SK-N-SH treated with all-trans-retinoic acid at 6 μM for 48 hours (cell line): ENCODE measurements at regions not wholly inside any gene's neighbourhood (a gene's known extent, or its start where the extent isn't known, plus 50 kb on each side); places are given as distances from the start of the nearest gene placed in this dataset.

Experiments used
- ATAC-seq: fragments of 200-7000 bp; cut with Tn5 transposase; 3 replicates; pipeline ENCODE4 v1.9.1; 2020; ENCODE audit warnings: mild to moderate bottlenecking, moderate library complexity
- ARNTL ChIP-seq: fragments of 450-650 bp; formaldehyde crosslinking; IDR thresholded peaks from 2 replicates; pipeline ENCODE4 v1.5.0; 2020; ENCODE audit warnings: low read depth, mild to moderate bottlenecking, moderate library complexity, borderline replicate concordance
- BACH2 ChIP-seq: fragments of 250-450 bp; sonication (Bioruptor Pico); IDR thresholded peaks from 2 replicates; pipeline ENCODE4 v1.9.0; 2021; ENCODE audit warnings: mild to moderate bottlenecking, borderline replicate concordance
- CREB5 ChIP-seq: fragments of 250-450 bp; sonication (Bioruptor Pico); IDR thresholded peaks from 2 replicates; pipeline ENCODE4 v1.5.1; 2020; ENCODE audit warnings: low read depth, mild to moderate bottlenecking, moderate library complexity
- CSDC2 ChIP-seq: fragments of 250-450 bp; sonication (Bioruptor Pico); IDR thresholded peaks from 2 replicates; pipeline ENCODE4 v1.5.0; 2020; ENCODE audit warnings: mild to moderate bottlenecking, moderate library complexity
- ESRRG ChIP-seq: fragments of 250-450 bp; sonication (Bioruptor Pico); IDR thresholded peaks from 2 replicates; pipeline ENCODE4 v1.6.1; 2021; ENCODE audit warnings: mild to moderate bottlenecking
- GLIS3 ChIP-seq: fragments of 250-450 bp; sonication (Bioruptor Pico); IDR thresholded peaks from 2 replicates; pipeline ENCODE4 v1.5.0; 2020; ENCODE audit warnings: mild to moderate bottlenecking, moderate library complexity
- ISL1 ChIP-seq: fragments of 250-450 bp; sonication (Bioruptor Pico); IDR thresholded peaks from 2 replicates; pipeline ENCODE4 v2.1.2; 2022; ENCODE audit warnings: mild to moderate bottlenecking, moderate library complexity
- OSR1 ChIP-seq: fragments of 250-450 bp; sonication (Bioruptor Pico); IDR thresholded peaks from 2 replicates; pipeline ENCODE4 v1.8.0; 2022; ENCODE audit warnings: moderate library complexity, mild to moderate bottlenecking, inconsistent platforms
- PATZ1 ChIP-seq: fragments of 250-450 bp; sonication (Bioruptor Pico); IDR thresholded peaks from 2 replicates; pipeline ENCODE4 v1.8.0; 2020; ENCODE audit warnings: mild to moderate bottlenecking, moderate library complexity, borderline replicate concordance
- PPARA ChIP-seq: fragments of 250-450 bp; sonication (Bioruptor Pico); IDR thresholded peaks from 2 replicates; pipeline ENCODE4 v1.5.0; 2020; ENCODE audit warnings: mild to moderate bottlenecking, borderline replicate concordance
- RARB ChIP-seq: fragments of 250-450 bp; sonication (Bioruptor Pico); IDR thresholded peaks from 2 replicates; pipeline ENCODE4 v1.8.0; 2021; ENCODE audit warnings: mild to moderate bottlenecking, moderate library complexity
- SNAI2 ChIP-seq: fragments of 250-450 bp; sonication (Bioruptor Pico); IDR thresholded peaks from 2 replicates; pipeline ENCODE4 v1.5.0; 2020; ENCODE audit warnings: mild to moderate bottlenecking, moderate library complexity
- TCF4 ChIP-seq: fragments of 250-450 bp; sonication (Bioruptor Pico); IDR thresholded peaks from 2 replicates; pipeline ENCODE4 v1.8.0; 2021; ENCODE audit warnings: mild to moderate bottlenecking, moderate library complexity, borderline replicate concordance
- TOX ChIP-seq: fragments of 250-450 bp; sonication (Bioruptor Pico); IDR thresholded peaks from 2 replicates; pipeline ENCODE4 v1.8.0; 2021; ENCODE audit warnings: mild to moderate bottlenecking, moderate library complexity, borderline replicate concordance
- ZC3H10 ChIP-seq: fragments of 250-450 bp; sonication (Bioruptor Pico); IDR thresholded peaks from 2 replicates; pipeline ENCODE4 v1.5.1; 2021; ENCODE audit warnings: mild to moderate bottlenecking, moderate library complexity
- ZFP30 ChIP-seq: fragments of 450-650 bp; formaldehyde crosslinking; IDR thresholded peaks from 2 replicates; pipeline ENCODE4 v1.5.0; 2022; ENCODE audit warnings: mild to moderate bottlenecking, moderate library complexity
- ZNF565 ChIP-seq: fragments of 450-650 bp; formaldehyde crosslinking; conservative IDR thresholded peaks from 2 replicates; pipeline ENCODE4 v1.5.0; 2020; ENCODE audit warnings: low read depth, mild to moderate bottlenecking, moderate library complexity
- ZNF70 ChIP-seq: fragments of 450-650 bp; formaldehyde crosslinking; IDR thresholded peaks from 2 replicates; pipeline ENCODE4 v1.5.0; 2020; ENCODE audit warnings: mild to moderate bottlenecking, moderate library complexity
- ZNF8 ChIP-seq: fragments of 450-650 bp; formaldehyde crosslinking; IDR thresholded peaks from 2 replicates; pipeline ENCODE4 v1.5.0; 2020; ENCODE audit warnings: mild to moderate bottlenecking, moderate library complexity
- TF ChIP-seq, protein P1 (sequence below): fragments of 250-450 bp; sonication (Bioruptor Pico); IDR thresholded peaks from 2 replicates; pipeline ENCODE4 v1.8.0; 2021; ENCODE audit warnings: low read depth, mild to moderate bottlenecking, moderate library complexity, borderline replicate concordance
- TF ChIP-seq, protein P2 (sequence below): fragments of 250-450 bp; sonication (Bioruptor Pico); IDR thresholded peaks from 2 replicates; pipeline ENCODE4 v1.5.0; 2020; ENCODE audit warnings: mild to moderate bottlenecking, moderate library complexity
- TF ChIP-seq, protein P3 (sequence below): fragments of 250-450 bp; sonication (Bioruptor Pico); IDR thresholded peaks from 2 replicates; pipeline ENCODE4 v1.5.1; 2021; ENCODE audit warnings: mild to moderate bottlenecking, moderate library complexity

DNA sequence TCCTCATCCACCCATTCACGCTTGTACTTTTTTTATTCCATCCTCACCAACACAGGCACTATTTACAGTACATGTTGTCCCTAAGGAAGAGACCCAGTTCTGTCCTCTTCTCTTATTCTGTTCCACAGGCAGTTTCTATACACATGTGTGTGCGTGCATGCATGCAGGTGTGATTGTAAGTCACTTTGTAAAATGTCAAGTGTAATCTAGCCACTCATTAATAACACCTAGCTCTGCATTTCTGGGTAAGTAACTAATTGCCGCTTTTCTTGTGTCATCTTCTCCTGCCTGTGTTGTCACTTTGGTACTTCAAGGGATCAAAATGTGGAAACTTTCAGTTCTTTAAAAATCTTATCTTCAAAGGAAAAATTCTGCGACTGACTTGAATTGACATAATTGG is 377.2 kb downstream of the SEC16B start (continued):
- TF ChIP-seq OSR1 (CRISPR knock-in tag) (no peak), RARB (no peak), ZNF565 (CRISPR knock-in tag) (no peak), ZFP30 (CRISPR knock-in tag) (no peak)
- TF ChIP-seq, all 23 proteins: peak for 0

- TF ChIP-seq CREB5 (CRISPR knock-in tag) (no peak), ARNTL (no peak), CSDC2 (no peak), TOX (CRISPR knock-in tag) (no peak), ZNF70 (CRISPR knock-in tag) (no peak), OSR1 (CRISPR knock-in tag) (no peak), PATZ1 (CRISPR knock-in tag) (no peak), ESRRG (no peak), SNAI2 (CRISPR knock-in tag) (no peak), ZNF8 (CRISPR knock-in tag) (no peak), PPARA (CRISPR knock-in tag) (no peak), ZC3H10 (CRISPR knock-in tag) (no peak), ZNF565 (CRISPR knock-in tag) (no peak), GLIS3 (CRISPR knock-in tag) (no peak), ISL1 (CRISPR knock-in tag) (no peak)
- TF ChIP-seq, protein P1, sequence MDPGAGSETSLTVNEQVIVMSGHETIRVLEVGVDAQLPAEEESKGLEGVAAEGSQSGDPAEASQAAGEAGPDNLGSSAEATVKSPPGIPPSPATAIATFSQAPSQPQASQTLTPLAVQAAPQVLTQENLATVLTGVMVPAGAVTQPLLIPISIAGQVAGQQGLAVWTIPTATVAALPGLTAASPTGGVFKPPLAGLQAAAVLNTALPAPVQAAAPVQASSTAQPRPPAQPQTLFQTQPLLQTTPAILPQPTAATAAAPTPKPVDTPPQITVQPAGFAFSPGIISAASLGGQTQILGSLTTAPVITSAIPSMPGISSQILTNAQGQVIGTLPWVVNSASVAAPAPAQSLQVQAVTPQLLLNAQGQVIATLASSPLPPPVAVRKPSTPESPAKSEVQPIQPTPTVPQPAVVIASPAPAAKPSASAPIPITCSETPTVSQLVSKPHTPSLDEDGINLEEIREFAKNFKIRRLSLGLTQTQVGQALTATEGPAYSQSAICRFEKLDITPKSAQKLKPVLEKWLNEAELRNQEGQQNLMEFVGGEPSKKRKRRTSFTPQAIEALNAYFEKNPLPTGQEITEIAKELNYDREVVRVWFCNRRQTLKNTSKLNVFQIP (CRISPR knock-in tag): no peak
- TF ChIP-seq, protein P2, sequence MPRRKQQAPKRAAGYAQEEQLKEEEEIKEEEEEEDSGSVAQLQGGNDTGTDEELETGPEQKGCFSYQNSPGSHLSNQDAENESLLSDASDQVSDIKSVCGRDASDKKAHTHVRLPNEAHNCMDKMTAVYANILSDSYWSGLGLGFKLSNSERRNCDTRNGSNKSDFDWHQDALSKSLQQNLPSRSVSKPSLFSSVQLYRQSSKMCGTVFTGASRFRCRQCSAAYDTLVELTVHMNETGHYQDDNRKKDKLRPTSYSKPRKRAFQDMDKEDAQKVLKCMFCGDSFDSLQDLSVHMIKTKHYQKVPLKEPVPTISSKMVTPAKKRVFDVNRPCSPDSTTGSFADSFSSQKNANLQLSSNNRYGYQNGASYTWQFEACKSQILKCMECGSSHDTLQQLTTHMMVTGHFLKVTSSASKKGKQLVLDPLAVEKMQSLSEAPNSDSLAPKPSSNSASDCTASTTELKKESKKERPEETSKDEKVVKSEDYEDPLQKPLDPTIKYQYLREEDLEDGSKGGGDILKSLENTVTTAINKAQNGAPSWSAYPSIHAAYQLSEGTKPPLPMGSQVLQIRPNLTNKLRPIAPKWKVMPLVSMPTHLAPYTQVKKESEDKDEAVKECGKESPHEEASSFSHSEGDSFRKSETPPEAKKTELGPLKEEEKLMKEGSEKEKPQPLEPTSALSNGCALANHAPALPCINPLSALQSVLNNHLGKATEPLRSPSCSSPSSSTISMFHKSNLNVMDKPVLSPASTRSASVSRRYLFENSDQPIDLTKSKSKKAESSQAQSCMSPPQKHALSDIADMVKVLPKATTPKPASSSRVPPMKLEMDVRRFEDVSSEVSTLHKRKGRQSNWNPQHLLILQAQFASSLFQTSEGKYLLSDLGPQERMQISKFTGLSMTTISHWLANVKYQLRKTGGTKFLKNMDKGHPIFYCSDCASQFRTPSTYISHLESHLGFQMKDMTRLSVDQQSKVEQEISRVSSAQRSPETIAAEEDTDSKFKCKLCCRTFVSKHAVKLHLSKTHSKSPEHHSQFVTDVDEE (CRISPR knock-in tag): no peak
- TF ChIP-seq, protein P3, sequence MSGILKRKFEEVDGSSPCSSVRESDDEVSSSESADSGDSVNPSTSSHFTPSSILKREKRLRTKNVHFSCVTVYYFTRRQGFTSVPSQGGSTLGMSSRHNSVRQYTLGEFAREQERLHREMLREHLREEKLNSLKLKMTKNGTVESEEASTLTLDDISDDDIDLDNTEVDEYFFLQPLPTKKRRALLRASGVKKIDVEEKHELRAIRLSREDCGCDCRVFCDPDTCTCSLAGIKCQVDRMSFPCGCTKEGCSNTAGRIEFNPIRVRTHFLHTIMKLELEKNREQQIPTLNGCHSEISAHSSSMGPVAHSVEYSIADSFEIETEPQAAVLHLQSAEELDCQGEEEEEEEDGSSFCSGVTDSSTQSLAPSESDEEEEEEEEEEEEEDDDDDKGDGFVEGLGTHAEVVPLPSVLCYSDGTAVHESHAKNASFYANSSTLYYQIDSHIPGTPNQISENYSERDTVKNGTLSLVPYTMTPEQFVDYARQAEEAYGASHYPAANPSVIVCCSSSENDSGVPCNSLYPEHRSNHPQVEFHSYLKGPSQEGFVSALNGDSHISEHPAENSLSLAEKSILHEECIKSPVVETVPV (CRISPR knock-in tag): no peak
- TF ChIP-seq, all 23 proteins: peak for 0
- no peak for ATAC-seq
Measured at GRCh38 chr1:177591155-177591554, 378.7 kb downstream of the SEC16B start.

GRCh38 chr1:177589166-177589565 is 380.7 kb downstream of the SEC16B start:
- ATAC-seq: no peak
- TF ChIP-seq TCF4 (CRISPR knock-in tag) (no peak), ZNF8 (CRISPR knock-in tag) (no peak), BACH2 (no peak), ISL1 (CRISPR knock-in tag) (no peak), ZFP30 (CRISPR knock-in tag) (no peak), ARNTL (no peak), OSR1 (CRISPR knock-in tag) (no peak), CREB5 (CRISPR knock-in tag) (no peak), PATZ1 (CRISPR knock-in tag) (no peak), GLIS3 (CRISPR knock-in tag) (no peak), ESRRG (no peak)
- TF ChIP-seq, protein P3 (CRISPR knock-in tag): no peak
- TF ChIP-seq, protein P1 (CRISPR knock-in tag): no peak
